ENCODE measurements at regions not wholly inside any gene's neighbourhood (a gene's known extent, or its start where the extent isn't known, plus 50 kb on each side); places are given as distances from the start of the nearest gene placed in this dataset.

DNA sequence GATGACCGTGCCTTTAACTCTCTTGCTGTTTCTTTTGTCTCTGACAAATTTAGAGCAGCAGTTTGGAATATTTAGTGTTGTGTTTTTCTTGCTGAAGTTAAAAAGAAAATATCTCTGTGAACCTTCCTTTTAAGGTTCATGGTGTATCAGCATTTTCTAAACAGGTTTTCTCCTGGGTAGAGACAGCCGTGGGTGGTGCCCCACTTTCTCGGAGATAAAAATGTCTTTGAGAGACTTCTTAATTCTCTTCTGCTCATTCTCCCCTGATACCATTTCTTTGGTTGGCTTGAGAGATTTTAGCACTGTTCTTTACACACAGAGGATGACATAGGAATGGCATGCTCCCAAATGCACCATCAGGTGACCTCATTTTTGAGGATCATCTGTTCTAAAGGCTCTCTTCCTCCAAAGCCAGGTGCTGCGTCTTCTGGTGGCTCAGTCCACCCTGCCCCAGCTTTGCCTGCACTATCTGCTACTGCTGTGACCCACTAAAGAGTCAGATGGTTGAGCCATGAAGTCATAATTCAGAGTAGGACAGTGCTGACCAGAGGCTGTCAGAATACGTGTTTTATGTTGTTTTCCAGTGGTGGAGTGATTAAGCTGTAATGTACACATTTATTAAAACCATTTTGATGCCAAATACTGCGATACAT lies 90.3 kb upstream of the SLC10A2 start:
- Histone ChIP-seq H3K18ac (ENCODE audit: extremely low read depth, low read length) (no peak overlapping the region), H2BK15ac (ENCODE audit: low read length) (no peak overlapping the region), H3K27me3 (replicated peaks in 1 of 4; ENCODE audit: control insufficient read depth in 3 of 4, extremely low read depth in 1 of 4, insufficient read depth in 3 of 4, low read length in 3 of 4) (no peaks in the 10 kb centered on the region; a peak in 1 of 7 replicates)

More for the DNA sequence above, 90.3 kb upstream of the SLC10A2 start:
- ChIA-PET POLR2A (ENCODE audit: partially characterized antibody) (no interaction called here), CTCF (ENCODE audit: partially characterized antibody) (interaction anchor here (1.0 kb wide), 1 partner anchor 196 kb away, joined by 3 read pairs; no protein-coding TSS in a partner anchor)
- H3K27ac ChIP-seq (ENCODE audit: low read depth, low read length): no peak overlapping the region
- no peaks in the 10 kb centered on the region for H3K79me1 ChIP-seq (ENCODE audit: low read depth, low read length)
- no peak overlapping the region for H3K4ac ChIP-seq (replicated peaks; ENCODE audit: insufficient read length, low read depth, low read length)
- H4K5ac ChIP-seq (ENCODE audit: insufficient read length, low read depth, low read length): no peak overlapping the region
- H4K91ac ChIP-seq (replicated peaks; ENCODE audit: insufficient read length, low read length): no peak overlapping the region
- H3K4me3 ChIP-seq (ENCODE audit: extremely low read depth in 1 of 4, insufficient read depth in 2 of 4, low read depth in 3 of 4, low read length in 4 of 4): no peak overlapping the region
- no peak overlapping the region for H3K9ac ChIP-seq (replicated peaks in 1 of 4; ENCODE audit: extremely low read depth in 1 of 4, low read depth in 3 of 4, low read length in 3 of 4)
- no peak overlapping the region for H3K56ac ChIP-seq (replicated peaks; ENCODE audit: insufficient read length, low read depth, low read length)
- no peak overlapping the region for H3K23ac ChIP-seq (ENCODE audit: insufficient read length)
- H3K9me3 ChIP-seq (ENCODE audit: insufficient read depth in 2 of 2, low read depth in 1 of 2, low read length in 1 of 2): peaks cover 0 to 1% of the 10 kb centered on the region in 2 experiments; a peak in 1 of 4 replicates
- H3K4me2 ChIP-seq (ENCODE audit: insufficient read depth in 1 of 2, low read depth in 2 of 2, low read length in 2 of 2): no peak overlapping the region
- no peaks in the 10 kb centered on the region for H3K79me2 ChIP-seq (ENCODE audit: control insufficient read depth in 1 of 2, insufficient read depth in 2 of 2, low read length in 2 of 2)
- FAIRE-seq: no peak
- H4K20me1 ChIP-seq (replicated peaks in 1 of 2; ENCODE audit: control insufficient read depth in 1 of 2, insufficient read depth in 2 of 2, low read length in 2 of 2): no peaks in the 10 kb centered on the region
- H2BK120ac ChIP-seq (replicated peaks; ENCODE audit: low read depth, low read length): no peak overlapping the region
- no peak overlapping the region for H2AFZ ChIP-seq (ENCODE audit: low read length)
- no peak overlapping the region for H2BK20ac ChIP-seq (ENCODE audit: low read length)
- peaks cover 0 to 3% (median 0%) of the 10 kb centered on the region in 4 experiments; a peak in 1 of 7 replicates for H3K4me1 ChIP-seq (replicated peaks in 1 of 4; ENCODE audit: control insufficient read depth in 3 of 4, insufficient read depth in 4 of 4, low read length in 3 of 4)
- no peak overlapping the region for H2BK12ac ChIP-seq (ENCODE audit: low read depth, low read length)
- H2BK5ac ChIP-seq (ENCODE audit: low read depth, low read length): no peak overlapping the region
- no peaks in the 10 kb centered on the region for H3K36me3 ChIP-seq (ENCODE audit: control insufficient read depth in 2 of 4, insufficient read depth in 4 of 4, low read length in 3 of 4)
- no peak for DNase-seq (ENCODE audit: low read depth in 1 of 2, low spot score in 2 of 2)
- WGBS, 2 experiments (ENCODE audit: extremely low coverage in 1 of 2, insufficient coverage in 1 of 2, insufficient read length in 1 of 2, insufficient replicate concordance in 2 of 2, low coverage in 1 of 2, low lambda C conversion rate in 2 of 2, missing lambda C conversion rate in 1 of 2): 83% methylated on average over 6 of the region's 6 CpGs; no CpG with 5 or more reads in 1 of the 2 experiments
- TF ChIP-seq TBP (IDR thresholded peaks at IDR 0.05; ENCODE audit: low read depth, low read length) (no peak), RXRA (IDR thresholded peaks at IDR 0.05; ENCODE audit: insufficient read depth, low read depth, low read length) (no peak), POLR2A (IDR thresholded peaks at IDR 0.05; ENCODE audit: control extremely low read depth in 1 of 2, low read depth in 2 of 2, low read length in 2 of 2) (no peak), PHF8 (conservative IDR thresholded peaks at IDR 0.05; ENCODE audit: low read depth, low read length) (no peak), MAFK (IDR thresholded peaks at IDR 0.05; ENCODE audit: low read depth, low read length) (no peak), JUND (IDR thresholded peaks at IDR 0.05; ENCODE audit: low read length) (no peak)
- TF ChIP-seq, protein P1, sequence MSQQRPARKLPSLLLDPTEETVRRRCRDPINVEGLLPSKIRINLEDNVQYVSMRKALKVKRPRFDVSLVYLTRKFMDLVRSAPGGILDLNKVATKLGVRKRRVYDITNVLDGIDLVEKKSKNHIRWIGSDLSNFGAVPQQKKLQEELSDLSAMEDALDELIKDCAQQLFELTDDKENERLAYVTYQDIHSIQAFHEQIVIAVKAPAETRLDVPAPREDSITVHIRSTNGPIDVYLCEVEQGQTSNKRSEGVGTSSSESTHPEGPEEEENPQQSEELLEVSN (IDR thresholded peaks at IDR 0.05): no peak
- TF ChIP-seq, protein P2, sequence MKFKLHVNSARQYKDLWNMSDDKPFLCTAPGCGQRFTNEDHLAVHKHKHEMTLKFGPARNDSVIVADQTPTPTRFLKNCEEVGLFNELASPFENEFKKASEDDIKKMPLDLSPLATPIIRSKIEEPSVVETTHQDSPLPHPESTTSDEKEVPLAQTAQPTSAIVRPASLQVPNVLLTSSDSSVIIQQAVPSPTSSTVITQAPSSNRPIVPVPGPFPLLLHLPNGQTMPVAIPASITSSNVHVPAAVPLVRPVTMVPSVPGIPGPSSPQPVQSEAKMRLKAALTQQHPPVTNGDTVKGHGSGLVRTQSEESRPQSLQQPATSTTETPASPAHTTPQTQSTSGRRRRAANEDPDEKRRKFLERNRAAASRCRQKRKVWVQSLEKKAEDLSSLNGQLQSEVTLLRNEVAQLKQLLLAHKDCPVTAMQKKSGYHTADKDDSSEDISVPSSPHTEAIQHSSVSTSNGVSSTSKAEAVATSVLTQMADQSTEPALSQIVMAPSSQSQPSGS (IDR thresholded peaks at IDR 0.05; ENCODE audit: low read length): no peak
- H3K14ac ChIP-seq (ENCODE audit: insufficient read length): no peak overlapping the region
- H4K8ac ChIP-seq (ENCODE audit: extremely low read depth, insufficient read depth, low read length): no peak overlapping the region
- H3K23me2 ChIP-seq (ENCODE audit: low read depth, low read length): no peaks in the 10 kb centered on the region
- H2AK5ac ChIP-seq (ENCODE audit: low read depth, low read length): no peak overlapping the region
